H9 (cell line): ENCODE measurements at regions not wholly inside any gene's neighbourhood (a gene's known extent, or its start where the extent isn't known, plus 50 kb on each side); places are given as distances from the start of the nearest gene placed in this dataset.

Experiments used
- DNase-seq: peaks from one replicate; pipeline ENCODE4 v3.0.0-alpha.2; 2017
- H2AFZ ChIP-seq: one replicate; pipeline ENCODE4 v1.6.1; 2013; ENCODE audit warnings: mild to moderate bottlenecking, low read length, control low read depth, moderate library complexity
- H2AK5ac ChIP-seq: 2 replicates; pipeline ENCODE4 v1.6.1; 2013; ENCODE audit warnings: low read length, control low read depth, mixed read lengths; ENCODE audit not compliant: insufficient read length
- H2BK120ac ChIP-seq: one replicate; pipeline ENCODE4 v1.6.1; 2013; ENCODE audit warnings: low read depth, mild to moderate bottlenecking, low read length, control low read depth, inconsistent platforms; ENCODE audit not compliant: poor library complexity, severe bottlenecking
- H2BK12ac ChIP-seq: 2 replicates; pipeline ENCODE4 v1.6.1; 2013; ENCODE audit warnings: low read length, control low read depth, mixed read lengths, low read depth; ENCODE audit not compliant: insufficient read length
- H2BK15ac ChIP-seq: 2 replicates; pipeline ENCODE4 v1.6.1; 2013; ENCODE audit warnings: low read depth, low read length, control low read depth
- H2BK20ac ChIP-seq: one replicate; pipeline ENCODE4 v1.6.1; 2013; ENCODE audit warnings: low read depth, mild to moderate bottlenecking, low read length, control low read depth, inconsistent platforms; ENCODE audit not compliant: poor library complexity, severe bottlenecking
- H2BK5ac ChIP-seq: 2 replicates; pipeline ENCODE4 v1.6.1; 2013; ENCODE audit warnings: low read length, control low read depth, mixed read lengths; ENCODE audit not compliant: insufficient read length
- H3K14ac ChIP-seq: 2 replicates; pipeline ENCODE4 v1.6.1; 2013; ENCODE audit warnings: low read length, control low read depth; ENCODE audit not compliant: insufficient read depth
- H3K18ac ChIP-seq: 2 replicates; pipeline ENCODE4 v1.6.1; 2013; ENCODE audit warnings: low read depth, mild to moderate bottlenecking, mixed read lengths, low read length, control low read depth; ENCODE audit not compliant: insufficient read length
- H3K23ac ChIP-seq: 2 replicates; pipeline ENCODE4 v1.6.1; 2013; ENCODE audit warnings: low read length, control low read depth, mixed read lengths, low read depth; ENCODE audit not compliant: insufficient read length
- H3K23me2 ChIP-seq: 2 replicates; pipeline ENCODE4 v1.6.1; 2013; ENCODE audit warnings: low read depth, mild to moderate bottlenecking, mixed read lengths, low read length, control low read depth; ENCODE audit not compliant: insufficient read length, poor library complexity, severe bottlenecking
- H3K27ac ChIP-seq: 2 replicates; pipeline ENCODE4 v1.5.1; 2013; ENCODE audit warnings: low read length, control low read depth, mixed read lengths, low read depth; ENCODE audit not compliant: insufficient read length
- H3K27me3 ChIP-seq: 2 replicates; pipeline ENCODE4 v1.6.1; 2013; ENCODE audit warnings: low read length, control low read depth, inconsistent platforms; ENCODE audit not compliant: insufficient read depth
- H3K4ac ChIP-seq: 2 replicates; pipeline ENCODE4 v1.6.1; 2013; ENCODE audit warnings: low read depth, mild to moderate bottlenecking, control low read depth, inconsistent platforms, low read length, moderate library complexity
- H3K4me1 ChIP-seq: 2 replicates; pipeline ENCODE4 v1.6.1; 2013; ENCODE audit warnings: low read length, control low read depth, inconsistent platforms; ENCODE audit not compliant: insufficient read depth
- H3K4me2 ChIP-seq: 2 replicates; pipeline ENCODE4 v1.6.1; 2013; ENCODE audit warnings: low read length, control low read depth, mixed read lengths; ENCODE audit not compliant: insufficient read length, insufficient read depth
- H3K56ac ChIP-seq: 2 replicates; pipeline ENCODE4 v1.6.1; 2013; ENCODE audit warnings: low read depth, mild to moderate bottlenecking, mixed read lengths, low read length, control low read depth; ENCODE audit not compliant: insufficient read length
- H3K79me1 ChIP-seq: 2 replicates; pipeline ENCODE4 v1.6.1; 2013; ENCODE audit warnings: low read depth, mild to moderate bottlenecking, moderate library complexity, low read length, control low read depth, inconsistent platforms; ENCODE audit not compliant: insufficient read depth, poor library complexity, severe bottlenecking
- H3K79me2 ChIP-seq: 2 replicates; pipeline ENCODE4 v1.6.1; 2013; ENCODE audit warnings: low read length, control low read depth, inconsistent platforms; ENCODE audit not compliant: insufficient read depth
- H3K9ac ChIP-seq: 2 replicates; pipeline ENCODE4 v1.6.1; 2013; ENCODE audit warnings: low read length, control low read depth, mixed read lengths; ENCODE audit not compliant: insufficient read length; ENCODE audit errors: extremely low read depth
- H3K9me3 ChIP-seq: one replicate; pipeline ENCODE4 v1.6.1; 2013; ENCODE audit warnings: low read depth, low read length, inconsistent platforms; ENCODE audit not compliant: control insufficient read depth
- H3T11ph ChIP-seq: one replicate; pipeline ENCODE4 v1.6.1; 2013; ENCODE audit warnings: mild to moderate bottlenecking, low read length, control low read depth, inconsistent platforms
- H4K20me1 ChIP-seq: one replicate; pipeline ENCODE4 v1.6.1; 2013; ENCODE audit not compliant: control insufficient read depth, insufficient read length, insufficient read depth
- H4K5ac ChIP-seq: 2 replicates; pipeline ENCODE4 v1.6.1; 2013; ENCODE audit warnings: low read depth, mild to moderate bottlenecking, mixed read lengths, low read length, control low read depth; ENCODE audit not compliant: insufficient read length
- H4K8ac ChIP-seq: replicated peaks from 2 replicates; pipeline ENCODE4 v1.6.1; 2013; ENCODE audit warnings: low read length, control low read depth, mixed read lengths, low read depth; ENCODE audit not compliant: insufficient read length
- H4K91ac ChIP-seq: 2 replicates; pipeline ENCODE4 v1.6.1; 2013; ENCODE audit warnings: low read depth, mild to moderate bottlenecking, moderate library complexity, mixed read lengths, low read length, control low read depth; ENCODE audit not compliant: insufficient read length
- H3K27ac Mint-ChIP-seq, 3 experiments: 2 replicates in 2 of 3; 3 replicates in 1 of 3; pipeline ENCODE4 v1.8.0; 2020 to 2021; ENCODE audit warnings: mixed read lengths in 3 of 3, mild to moderate bottlenecking in 1 of 3, moderate library complexity in 1 of 3
- H3K27me3 Mint-ChIP-seq: 2 replicates; pipeline ENCODE4 v1.8.0; 2021; ENCODE audit warnings: low read depth, mild to moderate bottlenecking, moderate library complexity, mixed read lengths
- H3K36me3 Mint-ChIP-seq, 3 experiments: 2 replicates in 2 of 3; 3 replicates in 1 of 3; pipeline ENCODE4 v1.8.0; 2020 to 2021; ENCODE audit warnings: low read depth in 3 of 3, mixed read lengths in 3 of 3; ENCODE audit not compliant: insufficient read depth in 1 of 3
- H3K4me1 Mint-ChIP-seq, 2 experiments: 2 replicates each; pipeline ENCODE4 v1.8.0; 2020; ENCODE audit warnings: mixed read lengths in 2 of 2
- H3K4me3 Mint-ChIP-seq, 2 experiments: 2 replicates in 1 of 2; 3 replicates in 1 of 2; pipeline ENCODE4 v1.8.0; 2020 to 2021; ENCODE audit warnings: mild to moderate bottlenecking in 2 of 2, mixed read lengths in 2 of 2, moderate library complexity in 1 of 2
- H3K9me3 Mint-ChIP-seq, 2 experiments: 2 replicates in 1 of 2; 3 replicates in 1 of 2; pipeline ENCODE4 v1.8.0; 2020; ENCODE audit warnings: mild to moderate bottlenecking in 2 of 2, mixed read lengths in 2 of 2, moderate library complexity in 1 of 2
- WGBS: extraction: QIAGEN DNeasy Blood & Tissue Kit; methylation state at CpG from one replicate; pipeline ENCODE4 v1.1.7; 2013; ENCODE audit warnings: missing lambda C conversion rate, low lambda C conversion rate, mixed read lengths; ENCODE audit not compliant: insufficient read length; ENCODE audit errors: extremely low coverage; 5-methylcytosine and 5-hydroxymethylcytosine counted together
- TF ChIP-seq, protein P1 (sequence below): fragments of 200-600 bp; sonication (generic); conservative IDR thresholded peaks from 3 replicates; pipeline ENCODE4 v1.8.0; 2021; ENCODE audit warnings: antibody characterized with exemption, mild to moderate bottlenecking

- H2BK120ac ChIP-seq: no peak overlapping the region
- Mint-ChIP-seq H3K27me3 (no peaks in the 10 kb centered on the region), H3K4me1 (peaks cover 6 to 7% of the 10 kb centered on the region in 2 experiments; a peak in 3 of 4 replicates), H3K36me3 (no peaks in the 10 kb centered on the region), H3K4me3 (no peak overlapping the region), H3K9me3 (peaks cover 0 to 3% of the 10 kb centered on the region in 2 experiments; a peak in 1 of 5 replicates), H3K27ac (no peak overlapping the region)
- H2BK12ac ChIP-seq: no peak overlapping the region
- no peak overlapping the region for H3K4ac ChIP-seq
- no peaks in the 10 kb centered on the region for H3K27me3 ChIP-seq
- no peak overlapping the region for H3K18ac ChIP-seq
- no peak overlapping the region for H4K8ac ChIP-seq
- no peaks in the 10 kb centered on the region for H3K23me2 ChIP-seq
- H3K9ac ChIP-seq: no peak overlapping the region
- no peak overlapping the region for H3K27ac ChIP-seq
- H4K5ac ChIP-seq: no peak overlapping the region
- H2AK5ac ChIP-seq: no peak overlapping the region
- H3K56ac ChIP-seq: no peak overlapping the region
- H3K23ac ChIP-seq: no peak overlapping the region
- no peak overlapping the region for H3K4me2 ChIP-seq
- no peak overlapping the region for H4K91ac ChIP-seq
- no peak for DNase-seq
- WGBS: no CpG with 5 or more reads among the region's 5 CpGs
- H2AFZ ChIP-seq: no peak overlapping the region
- H3K4me1 ChIP-seq: no peaks in the 10 kb centered on the region
- no peak overlapping the region for H3T11ph ChIP-seq
- H3K14ac ChIP-seq: no peak overlapping the region
- H3K79me2 ChIP-seq: no peaks in the 10 kb centered on the region
- TF ChIP-seq, protein P1, sequence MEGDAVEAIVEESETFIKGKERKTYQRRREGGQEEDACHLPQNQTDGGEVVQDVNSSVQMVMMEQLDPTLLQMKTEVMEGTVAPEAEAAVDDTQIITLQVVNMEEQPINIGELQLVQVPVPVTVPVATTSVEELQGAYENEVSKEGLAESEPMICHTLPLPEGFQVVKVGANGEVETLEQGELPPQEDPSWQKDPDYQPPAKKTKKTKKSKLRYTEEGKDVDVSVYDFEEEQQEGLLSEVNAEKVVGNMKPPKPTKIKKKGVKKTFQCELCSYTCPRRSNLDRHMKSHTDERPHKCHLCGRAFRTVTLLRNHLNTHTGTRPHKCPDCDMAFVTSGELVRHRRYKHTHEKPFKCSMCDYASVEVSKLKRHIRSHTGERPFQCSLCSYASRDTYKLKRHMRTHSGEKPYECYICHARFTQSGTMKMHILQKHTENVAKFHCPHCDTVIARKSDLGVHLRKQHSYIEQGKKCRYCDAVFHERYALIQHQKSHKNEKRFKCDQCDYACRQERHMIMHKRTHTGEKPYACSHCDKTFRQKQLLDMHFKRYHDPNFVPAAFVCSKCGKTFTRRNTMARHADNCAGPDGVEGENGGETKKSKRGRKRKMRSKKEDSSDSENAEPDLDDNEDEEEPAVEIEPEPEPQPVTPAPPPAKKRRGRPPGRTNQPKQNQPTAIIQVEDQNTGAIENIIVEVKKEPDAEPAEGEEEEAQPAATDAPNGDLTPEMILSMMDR: no peak
- no peak overlapping the region for H2BK15ac ChIP-seq
- no peak overlapping the region for H2BK5ac ChIP-seq
- no peaks in the 10 kb centered on the region for H3K79me1 ChIP-seq
- H3K9me3 ChIP-seq: no peaks in the 10 kb centered on the region
- H4K20me1 ChIP-seq: no peaks in the 10 kb centered on the region
- H2BK20ac ChIP-seq: no peak overlapping the region
Observed at GRCh38 chr4:188780028-188780427, 640.8 kb downstream of the TRIML1 start.
